ENCODE measurements at regions not wholly inside any gene's neighbourhood (a gene's known extent, or its start where the extent isn't known, plus 50 kb on each side); places are given as distances from the start of the nearest gene placed in this dataset.

GRCh38 chr15:101590785-101591184, 61.4 kb downstream of the TM2D3 start:
- CTCF ChIA-PET = interaction anchor here (2.4 kb wide), 1 partner anchor 302 kb away, joined by 4 read pairs; no protein-coding TSS in a partner anchor
- H3K4me3 ChIP-seq (ENCODE audit: low read depth, low read length) = no peak overlapping the region
- no peak for TF ChIP-seq CTCF (IDR thresholded peaks at IDR 0.05; ENCODE audit: insufficient read depth, low read length, missing control alignments)
- no peak for DNase-seq (ENCODE audit: low read depth, low spot score)
- POLR2A ChIA-PET = interaction anchor here (0.6 kb wide), 1 partner anchor 40 kb away, joined by 3 read pairs; no protein-coding TSS in a partner anchor

GRCh38 chr15:101583284-101583683, 68.9 kb downstream of the TM2D3 start:
- DNase-seq (ENCODE audit: low read depth, low spot score) = no peak
- ChIA-PET POLR2A (no interaction called here), CTCF (no interaction called here)
- no peak overlapping the region for H3K4me3 ChIP-seq (ENCODE audit: low read depth, low read length)
- TF ChIP-seq CTCF (IDR thresholded peaks at IDR 0.05; ENCODE audit: insufficient read depth, low read length, missing control alignments) = no peak

- ChIA-PET POLR2A (no interaction called here), CTCF (interaction anchor here (1.1 to 1.5 kb wide), 3 partner anchors 10 to 60 kb away, joined by 3 read pairs; no protein-coding TSS in a partner anchor)
- H3K4me3 ChIP-seq (ENCODE audit: low read depth, low read length) = no peak overlapping the region
- TF ChIP-seq CTCF (IDR thresholded peaks at IDR 0.05; ENCODE audit: insufficient read depth, low read length, missing control alignments) = no peak
- no peak for DNase-seq (ENCODE audit: low read depth, low spot score)
Observed at GRCh38 chr15:101580431-101580830, 71.8 kb downstream of the TM2D3 start.

GRCh38 chr15:101579631-101580163, 72.5 kb downstream of the TM2D3 start:
- no peak for DNase-seq (ENCODE audit: low read depth, low spot score)
- no peak for TF ChIP-seq CTCF (IDR thresholded peaks at IDR 0.05; ENCODE audit: insufficient read depth, low read length, missing control alignments)
- POLR2A ChIA-PET = no interaction called here
- H3K4me3 ChIP-seq (ENCODE audit: low read depth, low read length) = no peak overlapping the region
- CTCF ChIA-PET = interaction anchor here (0.6 to 1.5 kb wide), 5 partner anchors 9 to 280 kb away, joined by 3 read pairs; no protein-coding TSS in a partner anchor

GRCh38 chr15:101578443-101578894, 73.7 kb downstream of the TM2D3 start:
- CTCF ChIA-PET = no interaction called here
- no peak overlapping the region for H3K4me3 ChIP-seq (ENCODE audit: low read depth, low read length)
- peak; percentile 45 for TF ChIP-seq CTCF (IDR thresholded peaks at IDR 0.05; ENCODE audit: insufficient read depth, low read length, missing control alignments)
- no peak for DNase-seq (ENCODE audit: low read depth, low spot score)
- POLR2A ChIA-PET = no interaction called here

GRCh38 chr15:101573951-101574350, 78.2 kb downstream of the TM2D3 start:
- ChIA-PET CTCF (no interaction called here), POLR2A (no interaction called here)
- DNase-seq (ENCODE audit: low read depth, low spot score) = no peak
- no peak overlapping the region for H3K4me3 ChIP-seq (ENCODE audit: low read depth, low read length)
- TF ChIP-seq CTCF (IDR thresholded peaks at IDR 0.05; ENCODE audit: insufficient read depth, low read length, missing control alignments) = no peak
